DOHH2 (cell line): ENCODE measurements at regions not wholly inside any gene's neighbourhood (a gene's known extent, or its start where the extent isn't known, plus 50 kb on each side); places are given as distances from the start of the nearest gene placed in this dataset.

Experiments
- CTCF ChIP-seq: fragments of 200-600 bp; sonication (generic); IDR thresholded peaks from one replicate; pipeline ENCODE4 v1.5.1; 2014; ENCODE audit warnings: antibody characterized with exemption, mild to moderate bottlenecking, low read depth, low read length; ENCODE audit not compliant: poor library complexity, severe bottlenecking
- EZH2phosphoT487 ChIP-seq: fragments of 200-600 bp; sonication (generic); IDR thresholded peaks from 2 replicates; pipeline ENCODE4 v1.6.1; 2017; ENCODE audit warnings: borderline replicate concordance, mild to moderate bottlenecking, antibody characterized with exemption, low read length, moderate library complexity, mixed read lengths

DNA sequence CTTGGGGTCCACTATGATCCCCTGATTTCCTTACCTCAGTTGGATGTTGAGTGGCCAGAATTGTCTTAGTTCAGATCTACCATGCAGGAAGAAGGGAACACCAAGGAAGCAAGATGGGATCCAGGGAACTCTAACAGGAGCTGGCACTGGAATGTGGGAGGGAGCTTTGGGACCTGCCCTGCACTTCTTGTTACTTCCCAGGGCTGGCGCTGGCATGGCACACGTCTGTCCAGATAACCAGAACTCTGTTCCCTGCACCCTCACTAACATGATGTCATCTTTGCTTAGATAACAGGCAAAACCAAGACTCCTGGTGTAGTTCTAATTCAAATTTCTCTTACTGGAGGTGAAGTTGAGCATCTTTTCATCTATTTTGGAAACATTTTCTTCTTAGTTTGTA, 550.0 kb downstream of the MN1 start:
- no peak for TF ChIP-seq EZH2phosphoT487
- TF ChIP-seq CTCF, result no peak
